Colon (tissue), 2 donors: ENCODE measurements at regions not wholly inside any gene's neighbourhood (a gene's known extent, or its start where the extent isn't known, plus 50 kb on each side); places are given as distances from the start of the nearest gene placed in this dataset.

Source experiments
- FAIRE-seq: peaks from 2 replicates; lab custom pipeline; 2012; peaks lifted over from hg19 to GRCh38; lab: Jason Lieb, UNC
- donor health status: control.
- donor health status: control.

DNA sequence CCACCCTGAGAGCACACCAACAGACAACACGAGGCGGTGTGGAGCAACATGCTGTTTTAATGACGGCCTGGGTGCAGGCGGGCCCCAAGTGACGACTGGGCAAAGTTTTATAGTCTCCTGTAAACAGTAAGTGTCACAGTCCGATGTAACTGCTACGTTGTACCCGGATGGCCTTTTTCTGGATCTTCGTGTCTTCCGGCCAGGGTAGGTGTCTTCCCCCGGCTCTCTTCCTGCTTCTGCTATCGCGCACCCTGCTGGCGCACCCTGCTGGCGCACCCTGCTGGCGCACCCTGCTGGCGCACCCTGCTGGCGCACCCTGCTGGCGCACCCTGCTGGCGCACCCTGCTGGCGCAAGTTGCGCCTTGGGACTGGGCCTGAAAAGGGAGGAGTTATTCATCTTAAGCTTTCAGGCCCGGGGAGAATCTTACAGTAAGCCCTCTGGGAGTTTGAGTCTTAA lies 143.0 kb upstream of the TARS1 start:
- FAIRE-seq: no peak

GRCh38 chr5:33299621-33300208 lies 141.1 kb upstream of the TARS1 start:
- no peak for FAIRE-seq

DNA sequence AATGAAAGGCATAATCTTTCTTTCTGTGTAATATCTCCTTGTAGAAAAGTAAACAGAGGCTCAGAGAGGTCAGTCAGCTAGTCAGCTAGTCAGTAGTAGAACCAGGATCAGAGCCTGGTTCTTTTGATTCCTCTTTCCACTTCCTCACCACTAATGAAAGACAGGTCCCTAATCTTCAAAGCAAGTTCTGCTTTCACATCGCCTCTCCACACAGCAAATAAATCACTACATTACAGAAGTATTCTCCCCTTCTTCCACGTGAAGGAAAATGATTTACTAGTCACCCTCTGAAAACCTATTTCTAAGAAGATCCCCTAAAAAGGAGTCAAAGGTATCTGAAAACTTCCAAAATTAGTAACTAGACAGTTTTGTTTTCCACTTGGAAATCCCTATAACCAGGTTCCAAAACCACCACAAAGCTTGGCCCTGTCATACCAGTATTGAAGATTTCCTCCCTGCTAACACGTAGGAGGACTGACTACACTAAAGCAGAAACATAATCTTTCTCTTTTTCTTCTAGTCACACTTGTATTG lies 140.5 kb upstream of the TARS1 start:
- FAIRE-seq: no peak

DNA sequence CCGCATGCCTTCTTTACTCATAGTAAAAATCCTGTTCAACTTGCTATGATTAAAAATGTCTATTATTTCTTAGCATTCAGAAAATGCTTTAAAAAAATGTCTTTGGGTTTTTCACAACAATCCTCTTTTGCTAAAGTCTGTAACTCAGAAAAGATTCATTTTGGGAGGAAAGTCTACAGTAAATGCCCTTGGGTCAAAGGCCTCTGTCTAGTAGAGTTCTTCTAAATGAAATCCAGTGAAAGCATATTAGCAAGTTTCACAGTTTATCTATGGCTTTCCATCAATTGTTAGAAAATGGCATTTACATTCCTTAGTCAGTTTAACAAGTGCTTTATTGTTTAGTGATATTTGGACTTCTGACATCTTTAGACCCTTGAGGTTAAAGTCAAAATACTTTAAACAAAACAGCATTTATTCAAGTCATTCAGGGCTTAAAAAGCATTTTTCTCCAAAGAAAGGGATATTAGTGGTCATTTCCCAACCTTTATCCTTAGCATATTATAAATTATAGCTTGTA lies 137.1 kb upstream of the TARS1 start:
- FAIRE-seq: no peak

DNA sequence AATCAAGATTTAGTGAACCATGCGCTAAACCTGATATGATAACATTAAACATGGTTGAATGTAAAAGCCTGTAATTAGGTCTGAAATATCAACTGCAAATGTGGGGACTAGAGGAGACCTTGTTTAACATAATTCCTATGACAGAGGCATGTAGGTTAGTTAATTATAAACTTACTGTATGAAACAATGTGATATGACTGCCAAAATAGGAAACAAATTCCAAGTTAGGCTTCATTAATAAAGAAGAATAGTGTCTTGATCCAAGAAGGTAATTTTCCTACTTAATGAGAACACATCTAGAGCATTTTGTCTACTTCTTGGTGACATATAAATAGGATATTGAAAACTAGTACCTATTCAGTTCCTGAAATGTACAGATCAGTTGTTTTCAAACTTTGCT lies 136.2 kb upstream of the TARS1 start:
- FAIRE-seq: no peak

- FAIRE-seq: peak; percentile 71
Observed at GRCh38 chr5:33305572-33305971, 135.2 kb upstream of the TARS1 start.

DNA sequence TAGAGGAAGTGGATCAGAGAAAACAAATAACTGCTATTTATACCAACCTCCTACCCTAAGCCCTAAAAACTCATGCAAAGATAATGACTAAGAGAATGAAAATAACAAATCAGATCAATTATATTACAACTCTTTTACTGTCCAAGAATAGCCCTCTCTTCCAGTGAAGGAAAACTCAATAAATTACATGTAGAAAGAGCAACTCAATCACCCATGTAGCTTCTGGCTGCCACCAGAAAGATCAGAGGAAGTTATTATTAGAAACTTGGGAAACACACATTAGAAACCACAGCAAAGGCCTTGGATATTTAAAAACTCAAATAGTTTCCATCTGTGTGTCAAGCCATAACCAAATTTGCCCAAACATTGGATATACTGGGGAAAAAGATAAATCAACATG lies 134.0 kb upstream of the TARS1 start:
- FAIRE-seq: no peak

- no peak for FAIRE-seq
Observed at GRCh38 chr5:33308586-33308985, 132.2 kb upstream of the TARS1 start.

DNA sequence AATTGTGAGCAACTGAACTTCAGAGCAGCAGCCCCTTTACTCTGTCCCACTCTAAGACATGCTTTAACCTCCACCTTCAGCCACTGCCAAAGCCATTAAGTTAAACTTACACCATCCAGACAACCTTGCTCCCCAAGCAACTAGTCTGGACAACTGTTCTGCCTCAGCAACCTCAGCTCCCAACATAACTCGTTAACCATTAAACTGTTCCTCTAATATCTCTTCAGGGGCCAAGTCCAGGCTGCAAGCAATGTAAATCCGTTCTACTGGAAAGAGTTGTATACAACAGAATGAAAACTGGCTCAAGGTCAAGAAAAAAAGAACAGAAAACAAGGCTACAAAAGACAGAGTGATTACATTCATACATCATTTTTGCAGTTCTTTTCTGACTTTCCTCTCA lies 131.7 kb upstream of the TARS1 start:
- FAIRE-seq: no peak

- FAIRE-seq: no peak
Observed at GRCh38 chr5:33309536-33310345, 131.0 kb upstream of the TARS1 start.

DNA sequence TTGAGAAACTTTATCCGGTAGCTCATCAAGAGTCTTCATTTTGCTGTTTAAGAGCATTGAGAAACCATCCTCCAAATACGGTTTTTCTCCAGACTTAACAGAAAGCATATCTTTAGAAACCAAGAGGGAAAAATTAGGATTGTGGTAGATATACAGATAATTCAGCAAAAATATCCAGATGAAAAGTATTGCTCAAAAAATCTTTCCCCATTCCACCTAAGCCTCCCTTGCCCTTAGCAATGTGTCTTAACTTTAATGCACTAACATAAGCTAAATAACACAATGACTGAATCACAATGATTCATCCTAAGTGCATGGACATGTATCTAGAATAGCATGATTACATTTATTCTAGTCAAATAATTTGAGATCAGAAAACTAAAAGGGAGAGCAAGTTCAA lies 130.3 kb upstream of the TARS1 start:
- FAIRE-seq: no peak

GRCh38 chr5:33311893-33312292 lies 128.9 kb upstream of the TARS1 start:
- no peak for FAIRE-seq

GRCh38 chr5:33312571-33313549 lies 127.9 kb upstream of the TARS1 start:
- peak; percentile 88 for FAIRE-seq

GRCh38 chr5:33315189-33315588 lies 125.6 kb upstream of the TARS1 start:
- no peak for FAIRE-seq

- FAIRE-seq: no peak
Observed at GRCh38 chr5:33316773-33317172, 124.0 kb upstream of the TARS1 start.

DNA sequence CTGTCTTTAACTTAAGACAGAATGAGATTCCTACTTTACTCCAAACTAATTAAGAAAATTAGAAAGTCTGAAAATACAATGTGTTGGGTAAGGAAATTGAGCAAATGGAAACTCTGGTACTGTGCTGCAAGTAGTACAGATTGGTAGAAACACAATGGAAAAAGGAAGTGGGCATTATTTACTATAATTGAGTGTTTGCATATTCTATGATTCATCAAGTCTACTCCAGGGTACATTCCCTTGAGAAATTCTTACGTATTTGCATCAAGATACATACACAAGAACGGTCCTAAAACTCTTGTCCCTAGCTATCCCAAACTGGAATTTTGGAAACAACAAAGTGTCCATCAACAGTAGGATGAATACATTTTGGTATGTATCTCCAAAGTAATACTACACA lies 123.5 kb upstream of the TARS1 start:
- FAIRE-seq: no peak

DNA sequence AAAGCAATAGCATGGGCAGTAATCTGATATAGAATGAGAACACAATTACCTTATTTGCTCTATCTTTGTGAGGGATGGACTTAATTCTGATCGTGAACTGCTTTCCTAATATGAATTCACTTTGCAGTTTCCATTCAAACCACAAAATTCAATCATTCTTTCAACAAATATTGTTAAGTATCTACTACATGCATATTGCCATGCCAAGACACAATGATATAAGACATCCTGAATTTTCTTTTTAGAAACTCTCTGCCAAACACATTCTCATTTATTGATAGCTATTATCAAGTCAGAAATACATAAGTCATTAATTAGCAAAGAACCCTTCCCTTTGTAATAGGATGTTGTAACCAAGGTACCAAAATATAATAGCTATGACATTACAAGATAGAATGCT lies 121.6 kb upstream of the TARS1 start:
- no peak for FAIRE-seq

- FAIRE-seq: no peak
Observed at GRCh38 chr5:33319841-33320240, 120.9 kb upstream of the TARS1 start.

- no peak for FAIRE-seq
Observed at GRCh38 chr5:33321026-33321425, 119.7 kb upstream of the TARS1 start.

DNA sequence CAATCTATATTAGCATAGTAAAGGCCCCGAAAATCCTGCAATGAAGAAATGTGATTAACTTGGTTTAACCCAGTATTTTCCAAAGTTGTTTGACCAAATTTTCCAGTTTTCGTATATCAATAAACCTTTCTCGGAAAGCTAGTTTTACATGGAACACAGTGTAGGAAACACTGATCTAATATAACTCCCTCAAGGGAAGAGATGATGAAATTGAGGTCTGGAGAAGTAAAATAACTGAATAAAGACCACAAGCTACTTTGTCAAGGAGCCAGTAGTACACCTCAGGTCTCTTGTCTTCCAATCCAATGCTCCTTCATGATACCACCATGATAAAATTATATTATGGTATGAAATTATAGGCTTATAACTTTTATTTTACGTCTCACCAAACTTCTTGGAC lies 118.1 kb upstream of the TARS1 start:
- no peak for FAIRE-seq

GRCh38 chr5:33324667-33325307 lies 116.0 kb upstream of the TARS1 start:
- FAIRE-seq: no peak

GRCh38 chr5:33328818-33329217 lies 111.9 kb upstream of the TARS1 start:
- FAIRE-seq: no peak
